Small intestine (tissue), 7 donors: ENCODE measurements at regions not wholly inside any gene's neighbourhood (a gene's known extent, or its start where the extent isn't known, plus 50 kb on each side); places are given as distances from the start of the nearest gene placed in this dataset.

Experiments used
- DNase-seq, 2 donors: peaks; one replicate each; pipeline versions ENCODE4 v3.0.0 to v3.0.0-alpha.2; 2013
- FAIRE-seq: peaks from 2 replicates; lab custom pipeline; 2012; peaks lifted over from hg19 to GRCh38; lab: Jason Lieb, UNC
- H3K27ac ChIP-seq, 3 donors: one replicate each; pipeline ENCODE4 v1.5.1; 2013; ENCODE audit warnings: low read length in 2 of 3, mild to moderate bottlenecking in 2 of 3, control low read depth in 1 of 3, inconsistent platforms in 1 of 3, low read depth in 1 of 3, moderate library complexity in 1 of 3
- H3K27me3 ChIP-seq, 3 donors: one replicate each; pipeline ENCODE4 v1.6.1; 2013; ENCODE audit warnings: low read length in 3 of 3, inconsistent platforms in 1 of 3; ENCODE audit not compliant: control insufficient read depth in 3 of 3, insufficient read depth in 3 of 3
- H3K36me3 ChIP-seq, 3 donors: one replicate each; pipeline ENCODE4 v1.6.1; 2013; ENCODE audit warnings: low read length in 3 of 3, inconsistent platforms in 1 of 3, low read depth in 1 of 3, mild to moderate bottlenecking in 1 of 3, moderate library complexity in 1 of 3; ENCODE audit not compliant: control insufficient read depth in 3 of 3, insufficient read depth in 2 of 3
- H3K4me1 ChIP-seq, 3 donors: one replicate each; pipeline ENCODE4 v1.6.1; 2013; ENCODE audit warnings: low read length in 2 of 3, inconsistent platforms in 1 of 3, low read depth in 1 of 3, mild to moderate bottlenecking in 1 of 3, moderate library complexity in 1 of 3; ENCODE audit not compliant: control insufficient read depth in 3 of 3, insufficient read depth in 2 of 3
- H3K4me3 ChIP-seq, 3 donors: one replicate each; pipeline ENCODE4 v1.5.1; 2013; ENCODE audit warnings: low read length in 3 of 3, control low read depth in 1 of 3, inconsistent platforms in 1 of 3, low read depth in 1 of 3, mild to moderate bottlenecking in 1 of 3, moderate library complexity in 1 of 3
- H3K9me3 ChIP-seq, 2 donors: one replicate each; pipeline ENCODE4 v1.6.1; 2013; ENCODE audit warnings: low read depth in 1 of 2, low read length in 1 of 2; ENCODE audit not compliant: control insufficient read depth in 2 of 2, insufficient read depth in 1 of 2
- WGBS, 3 donors: extraction: QIAGEN DNeasy Blood & Tissue Kit; methylation state at CpG; one replicate each; pipeline ENCODE4 v1.1.7; 2013; 5-methylcytosine and 5-hydroxymethylcytosine counted together
- donor health status: healthy with polysubstance abuse.
- donor health status: control.
- donor health status: control.
- donor health status: Bipolar disorder and iron deficiency.
- donor health status: healthy.

DNA sequence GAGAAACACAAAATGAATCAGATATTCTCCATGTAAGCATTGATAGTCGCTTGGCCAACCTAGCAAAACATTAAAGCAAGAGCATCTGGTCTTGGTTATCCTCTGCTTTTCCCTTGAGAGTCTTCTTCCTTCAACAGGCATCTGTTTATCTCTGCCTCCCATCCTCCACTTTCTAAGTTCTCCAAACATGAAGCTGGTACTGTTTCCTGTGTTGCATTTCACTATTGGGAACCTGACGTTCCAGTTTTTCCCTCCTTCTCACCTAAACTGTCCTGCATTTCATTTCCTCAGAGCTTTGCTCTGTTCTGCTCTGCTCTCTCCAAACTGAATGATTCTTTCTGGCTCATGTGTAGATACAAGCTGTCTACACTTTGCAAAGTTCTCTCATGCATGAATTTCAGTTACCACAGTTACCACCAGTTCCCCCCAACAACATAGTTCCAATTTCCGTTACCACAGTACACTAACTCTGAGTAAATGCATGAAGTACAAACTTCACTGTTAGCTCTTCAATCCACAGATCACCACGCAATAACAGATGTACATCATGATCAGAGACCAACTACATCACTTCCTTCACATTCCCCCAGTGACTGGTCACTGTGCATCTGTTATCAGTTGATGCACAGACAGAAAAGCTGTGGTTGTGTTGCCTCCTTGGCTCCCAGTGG, 86.7 kb upstream of the F13A1 start:
- 44 to 70% (median 64%) methylated on average over 4 of the region's 4 CpGs for WGBS, 3 donors
- H3K9me3 ChIP-seq = no peaks in the 10 kb centered on the region
- no peaks in the 10 kb centered on the region for H3K36me3 ChIP-seq
- H3K27me3 ChIP-seq = no peaks in the 10 kb centered on the region
- H3K27ac ChIP-seq = no peak overlapping the region
- no peak for DNase-seq
- no peak overlapping the region for H3K4me3 ChIP-seq
- H3K4me1 ChIP-seq = no peaks in the 10 kb centered on the region
- no peak for FAIRE-seq

- DNase-seq (no peak), FAIRE-seq (no peak)
- Histone ChIP-seq H3K27me3 (no peaks in the 10 kb centered on the region), H3K4me3 (no peak overlapping the region), H3K27ac (no peak overlapping the region), H3K36me3 (no peaks in the 10 kb centered on the region), H3K4me1 (no peaks in the 10 kb centered on the region), H3K9me3 (no peaks in the 10 kb centered on the region)
- WGBS, 3 donors = 64 to 81% (median 75%) methylated on average over 7 of the region's 7 CpGs
These were observed 89.1 kb upstream of the F13A1 start for GRCh38 chr6:6409397-6410030.

- FAIRE-seq = no peak
These were observed 90.7 kb upstream of the F13A1 start for GRCh38 chr6:6411115-6411514.

GRCh38 chr6:6412221-6412620, 91.8 kb upstream of the F13A1 start:
- Histone ChIP-seq H3K27ac (no peak overlapping the region), H3K27me3 (no peaks in the 10 kb centered on the region), H3K4me3 (no peak overlapping the region), H3K36me3 (no peaks in the 10 kb centered on the region), H3K4me1 (no peaks in the 10 kb centered on the region), H3K9me3 (no peaks in the 10 kb centered on the region)
- no peak for FAIRE-seq
- DNase-seq = no peak
- WGBS, 3 donors = 59 to 73% (median 65%) methylated on average over 4 of the region's 4 CpGs

More at GRCh38 chr6:6411115-6411514, 90.7 kb upstream of the F13A1 start:
- Histone ChIP-seq H3K36me3 (no peaks in the 10 kb centered on the region), H3K27ac (no peak overlapping the region), H3K4me1 (no peaks in the 10 kb centered on the region), H3K9me3 (no peaks in the 10 kb centered on the region), H3K4me3 (no peak overlapping the region), H3K27me3 (no peaks in the 10 kb centered on the region)
- DNase-seq = no peak

DNA sequence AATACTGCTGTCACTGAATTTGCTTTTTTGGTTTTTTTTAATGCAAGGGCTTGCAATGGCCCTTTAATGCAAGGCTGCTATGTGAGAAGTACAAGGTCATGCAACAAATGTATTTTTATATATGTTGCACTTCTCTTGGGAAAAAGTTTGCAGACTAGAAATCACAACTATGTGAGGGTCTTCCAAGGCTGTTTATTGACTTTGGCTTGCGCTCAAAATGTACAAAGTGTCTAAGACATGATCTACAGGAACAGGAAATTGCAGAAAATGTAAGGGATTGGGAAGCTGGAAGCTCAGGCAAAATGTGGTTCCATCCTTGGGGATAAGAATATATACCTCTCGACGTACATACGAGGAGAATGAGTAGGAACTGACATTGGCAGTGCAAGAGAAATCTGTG, 92.2 kb upstream of the F13A1 start:
- DNase-seq (no peak), FAIRE-seq (no peak)
- WGBS, 3 donors = 82 to 97% (median 83%) methylated on average over 4 of the region's 4 CpGs
- Histone ChIP-seq H3K4me3 (no peak overlapping the region), H3K27ac (no peak overlapping the region), H3K9me3 (no peaks in the 10 kb centered on the region), H3K27me3 (no peaks in the 10 kb centered on the region), H3K36me3 (no peaks in the 10 kb centered on the region), H3K4me1 (no peaks in the 10 kb centered on the region)

GRCh38 chr6:6414931-6415330, 94.5 kb upstream of the F13A1 start:
- 68 to 89% (median 88%) methylated on average over 5 of the region's 5 CpGs for WGBS, 3 donors
- no peaks in the 10 kb centered on the region for H3K9me3 ChIP-seq
- no peaks in the 10 kb centered on the region for H3K4me1 ChIP-seq

GRCh38 chr6:6417475-6417874, 97.0 kb upstream of the F13A1 start:
- H3K4me1 ChIP-seq = no peaks in the 10 kb centered on the region
- H3K4me3 ChIP-seq = no peak overlapping the region
- DNase-seq (no peak), FAIRE-seq (no peak)
- H3K27ac ChIP-seq = no peak overlapping the region
- no peaks in the 10 kb centered on the region for H3K36me3 ChIP-seq
- no peaks in the 10 kb centered on the region for H3K9me3 ChIP-seq
- 88 to 90% (median 90%) methylated on average over 7 of the region's 7 CpGs for WGBS, 3 donors
- H3K27me3 ChIP-seq = no peaks in the 10 kb centered on the region

More at GRCh38 chr6:6414931-6415330, 94.5 kb upstream of the F13A1 start:
- Histone ChIP-seq H3K36me3 (no peaks in the 10 kb centered on the region), H3K27ac (no peak overlapping the region), H3K27me3 (no peaks in the 10 kb centered on the region), H3K4me3 (no peak overlapping the region)
- FAIRE-seq = no peak
- DNase-seq = no peak

- DNase-seq (no peak), FAIRE-seq (no peak)
- H3K4me3 ChIP-seq = no peak overlapping the region
- peaks cover 0 to 3% of the 10 kb centered on the region in 2 donors for H3K9me3 ChIP-seq
- H3K4me1 ChIP-seq = no peaks in the 10 kb centered on the region
- H3K36me3 ChIP-seq = no peaks in the 10 kb centered on the region
- 70 to 77% (median 73%) methylated on average over 3 of the region's 3 CpGs for WGBS, 3 donors
- H3K27me3 ChIP-seq = no peaks in the 10 kb centered on the region
- H3K27ac ChIP-seq = no peak overlapping the region
These were observed 98.0 kb upstream of the F13A1 start for GRCh38 chr6:6418421-6418820.
